ENCODE measurements at regions not wholly inside any gene's neighbourhood (a gene's known extent, or its start where the extent isn't known, plus 50 kb on each side); places are given as distances from the start of the nearest gene placed in this dataset.
"Not testable (repeated sequence)": the region's sequence is repeated elsewhere in the genome, so short reads cannot be mapped to it uniquely, and the experiment has no call there.

- Histone ChIP-seq H3K27ac (ENCODE audit: low read depth, low read length) (no peak overlapping the region), H3K4me3 (ENCODE audit: low read depth, low read length) (no peak overlapping the region), H3K9me3 (ENCODE audit: control insufficient read depth, insufficient read depth, low read length) (no peaks in the 10 kb centered on the region)
These were observed 147.7 kb upstream of the MAP3K1 start for GRCh38 chr5:56667692-56668091.

GRCh38 chr5:56666901-56667300 is 148.4 kb upstream of the MAP3K1 start:
- no peak overlapping the region for H3K4me3 ChIP-seq (ENCODE audit: low read depth, low read length)
- H3K27me3 ChIP-seq (ENCODE audit: control insufficient read depth, insufficient read depth, low read length) = no peaks in the 10 kb centered on the region
- DNase-seq (ENCODE audit: low read depth in 4 of 6, low spot score in 6 of 6) = no peak
- no peaks in the 10 kb centered on the region for H3K9me3 ChIP-seq (ENCODE audit: control insufficient read depth, insufficient read depth, low read length)
- 94% methylated on average over 4 of the region's 6 CpGs for WGBS (ENCODE audit: insufficient coverage)
- peaks cover 10% of the 10 kb centered on the region for H3K4me1 ChIP-seq (ENCODE audit: control insufficient read depth, insufficient read depth, low read length)
- no peaks in the 10 kb centered on the region for H3K36me3 ChIP-seq (ENCODE audit: control insufficient read depth, insufficient read depth, low read length)
- no peak overlapping the region for H3K27ac ChIP-seq (ENCODE audit: low read depth, low read length)

More at GRCh38 chr5:56667692-56668091, 147.7 kb upstream of the MAP3K1 start:
- H3K36me3 ChIP-seq (ENCODE audit: control insufficient read depth, insufficient read depth, low read length) = no peaks in the 10 kb centered on the region
- WGBS (ENCODE audit: insufficient coverage) = no CpG with 5 or more reads among the region's 1 CpG
- H3K4me1 ChIP-seq (ENCODE audit: control insufficient read depth, insufficient read depth, low read length) = peaks cover 10% of the 10 kb centered on the region
- DNase-seq (ENCODE audit: low read depth in 4 of 6, low spot score in 6 of 6) = no peak
- H3K27me3 ChIP-seq (ENCODE audit: control insufficient read depth, insufficient read depth, low read length) = no peaks in the 10 kb centered on the region

GRCh38 chr5:56665117-56665516 is 150.2 kb upstream of the MAP3K1 start:
- not testable (repeated sequence) for H3K9me3 ChIP-seq (ENCODE audit: control insufficient read depth, insufficient read depth, low read length); H3K36me3 ChIP-seq (ENCODE audit: control insufficient read depth, insufficient read depth, low read length); DNase-seq (ENCODE audit: low read depth in 4 of 6, low spot score in 6 of 6); H3K4me3 ChIP-seq (ENCODE audit: low read depth, low read length); H3K27me3 ChIP-seq (ENCODE audit: control insufficient read depth, insufficient read depth, low read length); H3K27ac ChIP-seq (ENCODE audit: low read depth, low read length)
- WGBS (ENCODE audit: insufficient coverage) = 80% methylated on average over 1 of the region's 3 CpGs
- H3K4me1 ChIP-seq (ENCODE audit: control insufficient read depth, insufficient read depth, low read length) = peaks cover 15% of the 10 kb centered on the region

- no peaks in the 10 kb centered on the region for H3K9me3 ChIP-seq (ENCODE audit: control insufficient read depth, insufficient read depth, low read length)
- no CpG with 5 or more reads among the region's 1 CpG for WGBS (ENCODE audit: insufficient coverage)
These were observed 151.3 kb upstream of the MAP3K1 start for GRCh38 chr5:56664025-56664424.

GRCh38 chr5:56663523-56663922 is 151.8 kb upstream of the MAP3K1 start:
- no peak for DNase-seq (ENCODE audit: low read depth in 4 of 6, low spot score in 6 of 6)
- no peaks in the 10 kb centered on the region for H3K9me3 ChIP-seq (ENCODE audit: control insufficient read depth, insufficient read depth, low read length)
- no peak overlapping the region for H3K27ac ChIP-seq (ENCODE audit: low read depth, low read length)
- no peak overlapping the region for H3K4me3 ChIP-seq (ENCODE audit: low read depth, low read length)
- H3K27me3 ChIP-seq (ENCODE audit: control insufficient read depth, insufficient read depth, low read length) = no peaks in the 10 kb centered on the region
- WGBS (ENCODE audit: insufficient coverage) = 48% methylated on average over 2 of the region's 4 CpGs
- H3K36me3 ChIP-seq (ENCODE audit: control insufficient read depth, insufficient read depth, low read length) = no peaks in the 10 kb centered on the region
- peaks cover 10% of the 10 kb centered on the region for H3K4me1 ChIP-seq (ENCODE audit: control insufficient read depth, insufficient read depth, low read length)

More at GRCh38 chr5:56664025-56664424, 151.3 kb upstream of the MAP3K1 start:
- no peak overlapping the region for H3K27ac ChIP-seq (ENCODE audit: low read depth, low read length)
- no peak overlapping the region for H3K4me3 ChIP-seq (ENCODE audit: low read depth, low read length)
- peaks cover 10% of the 10 kb centered on the region for H3K4me1 ChIP-seq (ENCODE audit: control insufficient read depth, insufficient read depth, low read length)
- H3K27me3 ChIP-seq (ENCODE audit: control insufficient read depth, insufficient read depth, low read length) = no peaks in the 10 kb centered on the region
- H3K36me3 ChIP-seq (ENCODE audit: control insufficient read depth, insufficient read depth, low read length) = no peaks in the 10 kb centered on the region
- no peak for DNase-seq (ENCODE audit: low read depth in 4 of 6, low spot score in 6 of 6)

- peaks cover 10% of the 10 kb centered on the region for H3K4me1 ChIP-seq (ENCODE audit: control insufficient read depth, insufficient read depth, low read length)
- WGBS (ENCODE audit: insufficient coverage) = 80% methylated on average over 1 of the region's 3 CpGs
- no peaks in the 10 kb centered on the region for H3K27me3 ChIP-seq (ENCODE audit: control insufficient read depth, insufficient read depth, low read length)
- H3K4me3 ChIP-seq (ENCODE audit: low read depth, low read length) = no peak overlapping the region
- H3K36me3 ChIP-seq (ENCODE audit: control insufficient read depth, insufficient read depth, low read length) = no peaks in the 10 kb centered on the region
- DNase-seq (ENCODE audit: low read depth in 4 of 6, low spot score in 6 of 6) = no peak
- no peak overlapping the region for H3K27ac ChIP-seq (ENCODE audit: low read depth, low read length)
- H3K9me3 ChIP-seq (ENCODE audit: control insufficient read depth, insufficient read depth, low read length) = no peaks in the 10 kb centered on the region
These were observed 152.5 kb upstream of the MAP3K1 start for GRCh38 chr5:56662893-56663292.

GRCh38 chr5:56659971-56660370 is 155.4 kb upstream of the MAP3K1 start:
- H3K27me3 ChIP-seq (ENCODE audit: control insufficient read depth, insufficient read depth, low read length) = no peaks in the 10 kb centered on the region
- peaks cover 10% of the 10 kb centered on the region for H3K4me1 ChIP-seq (ENCODE audit: control insufficient read depth, insufficient read depth, low read length)
- H3K4me3 ChIP-seq (ENCODE audit: low read depth, low read length) = no peak overlapping the region
- DNase-seq (ENCODE audit: low read depth in 4 of 6, low spot score in 6 of 6) = peak in 5 of 6 donors; percentile 31 to 86 (median 62)
- 50% methylated on average over 4 of the region's 7 CpGs for WGBS (ENCODE audit: insufficient coverage)
- no peaks in the 10 kb centered on the region for H3K36me3 ChIP-seq (ENCODE audit: control insufficient read depth, insufficient read depth, low read length)
- H3K27ac ChIP-seq (ENCODE audit: low read depth, low read length) = peak overlapping the region; percentile 49
- no peaks in the 10 kb centered on the region for H3K9me3 ChIP-seq (ENCODE audit: control insufficient read depth, insufficient read depth, low read length)

GRCh38 chr5:56658972-56659371 is 156.4 kb upstream of the MAP3K1 start:
- peaks cover 10% of the 10 kb centered on the region for H3K4me1 ChIP-seq (ENCODE audit: control insufficient read depth, insufficient read depth, low read length)
- no peaks in the 10 kb centered on the region for H3K36me3 ChIP-seq (ENCODE audit: control insufficient read depth, insufficient read depth, low read length)
- 100% methylated on average over 1 of the region's 1 CpG for WGBS (ENCODE audit: insufficient coverage)
- H3K27me3 ChIP-seq (ENCODE audit: control insufficient read depth, insufficient read depth, low read length) = no peaks in the 10 kb centered on the region
- no peaks in the 10 kb centered on the region for H3K9me3 ChIP-seq (ENCODE audit: control insufficient read depth, insufficient read depth, low read length)
- no peak overlapping the region for H3K4me3 ChIP-seq (ENCODE audit: low read depth, low read length)
- DNase-seq (ENCODE audit: low read depth in 4 of 6, low spot score in 6 of 6) = no peak
- H3K27ac ChIP-seq (ENCODE audit: low read depth, low read length) = no peak overlapping the region

- DNase-seq (ENCODE audit: low read depth in 4 of 6, low spot score in 6 of 6) = no peak
- H3K4me3 ChIP-seq (ENCODE audit: low read depth, low read length) = no peak overlapping the region
- peaks cover 10% of the 10 kb centered on the region for H3K4me1 ChIP-seq (ENCODE audit: control insufficient read depth, insufficient read depth, low read length)
- H3K9me3 ChIP-seq (ENCODE audit: control insufficient read depth, insufficient read depth, low read length) = no peaks in the 10 kb centered on the region
- no peaks in the 10 kb centered on the region for H3K27me3 ChIP-seq (ENCODE audit: control insufficient read depth, insufficient read depth, low read length)
- no peak overlapping the region for H3K27ac ChIP-seq (ENCODE audit: low read depth, low read length)
- no peaks in the 10 kb centered on the region for H3K36me3 ChIP-seq (ENCODE audit: control insufficient read depth, insufficient read depth, low read length)
- no CpG with 5 or more reads among the region's 2 CpGs for WGBS (ENCODE audit: insufficient coverage)
These were observed 158.3 kb upstream of the MAP3K1 start for GRCh38 chr5:56656846-56657726.

- H3K27me3 ChIP-seq (ENCODE audit: control insufficient read depth, insufficient read depth, low read length) = no peaks in the 10 kb centered on the region
- H3K27ac ChIP-seq (ENCODE audit: low read depth, low read length) = no peak overlapping the region
- no peak for DNase-seq (ENCODE audit: low read depth in 4 of 6, low spot score in 6 of 6)
- no peaks in the 10 kb centered on the region for H3K9me3 ChIP-seq (ENCODE audit: control insufficient read depth, insufficient read depth, low read length)
- H3K4me3 ChIP-seq (ENCODE audit: low read depth, low read length) = no peak overlapping the region
- no peaks in the 10 kb centered on the region for H3K36me3 ChIP-seq (ENCODE audit: control insufficient read depth, insufficient read depth, low read length)
- H3K4me1 ChIP-seq (ENCODE audit: control insufficient read depth, insufficient read depth, low read length) = peaks cover 4% of the 10 kb centered on the region
These were observed 163.5 kb upstream of the MAP3K1 start for GRCh38 chr5:56651893-56652292.

Data from spinal cord (tissue), 9 donors.